HL-60 (cell line): ENCODE measurements at regions not wholly inside any gene's neighbourhood (a gene's known extent, or its start where the extent isn't known, plus 50 kb on each side); places are given as distances from the start of the nearest gene placed in this dataset.

Experiments used
- DNase-seq, 2 experiments: peaks; one replicate each; pipeline ENCODE4 v3.0.0-alpha.2; 2010 to 2020; ENCODE audit warnings: low read depth in 1 of 2, low spot score in 1 of 2
- H3K27ac ChIP-seq: fragments of 250-450 bp; sonication (Bioruptor Pico); replicated peaks from 2 replicates; pipeline ENCODE4 v1.5.1; 2020; ENCODE audit warnings: mild to moderate bottlenecking, moderate library complexity
- H3K27me3 ChIP-seq: fragments of 250-450 bp; sonication (Bioruptor Pico); 2 replicates; pipeline ENCODE4 v1.5.1; 2021; ENCODE audit warnings: mild to moderate bottlenecking, moderate library complexity; ENCODE audit not compliant: insufficient read depth, poor library complexity, severe bottlenecking
- H3K4me3 ChIP-seq: replicated peaks from 2 replicates; pipeline ENCODE4 v1.5.1; 2011; ENCODE audit warnings: mild to moderate bottlenecking, control low read depth, low read length; ENCODE audit not compliant: insufficient read depth
- GABPA ChIP-seq: IDR thresholded peaks from 2 replicates; pipeline ENCODE4 v1.6.1; 2012; ENCODE audit warnings: low read depth
- POLR2AphosphoS5 ChIP-seq: IDR thresholded peaks from 2 replicates; pipeline ENCODE4 v1.6.1; 2012; ENCODE audit warnings: low read depth
- REST ChIP-seq: IDR thresholded peaks from 2 replicates; pipeline ENCODE4 v1.6.1; 2012; ENCODE audit warnings: low read depth; ENCODE audit not compliant: insufficient replicate concordance
- SPI1 ChIP-seq: IDR thresholded peaks from 2 replicates; pipeline ENCODE4 v1.6.1; 2012; ENCODE audit warnings: low read depth, mild to moderate bottlenecking, borderline replicate concordance
- TF ChIP-seq, protein P1 (sequence below): IDR thresholded peaks from one replicate; pipeline ENCODE4 v1.5.1; 2011; ENCODE audit warnings: low read length, control low read depth, inconsistent platforms; ENCODE audit not compliant: insufficient read depth

- no peak overlapping the region for H3K4me3 ChIP-seq
- no peak for DNase-seq
- no peak overlapping the region for H3K27ac ChIP-seq
Observed at GRCh38 chr20:17795003-17795402, 95.2 kb downstream of the BANF2 start.

GRCh38 chr20:17794400-17794799 lies 94.6 kb downstream of the BANF2 start:
- H3K27me3 ChIP-seq, result no peaks in the 10 kb centered on the region
- no peak for TF ChIP-seq SPI1
- no peak for TF ChIP-seq GABPA
- no peak for TF ChIP-seq POLR2AphosphoS5
- TF ChIP-seq, protein P1, sequence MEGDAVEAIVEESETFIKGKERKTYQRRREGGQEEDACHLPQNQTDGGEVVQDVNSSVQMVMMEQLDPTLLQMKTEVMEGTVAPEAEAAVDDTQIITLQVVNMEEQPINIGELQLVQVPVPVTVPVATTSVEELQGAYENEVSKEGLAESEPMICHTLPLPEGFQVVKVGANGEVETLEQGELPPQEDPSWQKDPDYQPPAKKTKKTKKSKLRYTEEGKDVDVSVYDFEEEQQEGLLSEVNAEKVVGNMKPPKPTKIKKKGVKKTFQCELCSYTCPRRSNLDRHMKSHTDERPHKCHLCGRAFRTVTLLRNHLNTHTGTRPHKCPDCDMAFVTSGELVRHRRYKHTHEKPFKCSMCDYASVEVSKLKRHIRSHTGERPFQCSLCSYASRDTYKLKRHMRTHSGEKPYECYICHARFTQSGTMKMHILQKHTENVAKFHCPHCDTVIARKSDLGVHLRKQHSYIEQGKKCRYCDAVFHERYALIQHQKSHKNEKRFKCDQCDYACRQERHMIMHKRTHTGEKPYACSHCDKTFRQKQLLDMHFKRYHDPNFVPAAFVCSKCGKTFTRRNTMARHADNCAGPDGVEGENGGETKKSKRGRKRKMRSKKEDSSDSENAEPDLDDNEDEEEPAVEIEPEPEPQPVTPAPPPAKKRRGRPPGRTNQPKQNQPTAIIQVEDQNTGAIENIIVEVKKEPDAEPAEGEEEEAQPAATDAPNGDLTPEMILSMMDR, result no peak
- TF ChIP-seq REST, result no peak
- H3K4me3 ChIP-seq, result no peak overlapping the region
- DNase-seq, result no peak
- no peak overlapping the region for H3K27ac ChIP-seq

More at GRCh38 chr20:17795003-17795402, 95.2 kb downstream of the BANF2 start:
- TF ChIP-seq POLR2AphosphoS5 (no peak), REST (no peak), GABPA (no peak), SPI1 (no peak)
- TF ChIP-seq, protein P1, result no peak
- H3K27me3 ChIP-seq, result no peaks in the 10 kb centered on the region

DNA sequence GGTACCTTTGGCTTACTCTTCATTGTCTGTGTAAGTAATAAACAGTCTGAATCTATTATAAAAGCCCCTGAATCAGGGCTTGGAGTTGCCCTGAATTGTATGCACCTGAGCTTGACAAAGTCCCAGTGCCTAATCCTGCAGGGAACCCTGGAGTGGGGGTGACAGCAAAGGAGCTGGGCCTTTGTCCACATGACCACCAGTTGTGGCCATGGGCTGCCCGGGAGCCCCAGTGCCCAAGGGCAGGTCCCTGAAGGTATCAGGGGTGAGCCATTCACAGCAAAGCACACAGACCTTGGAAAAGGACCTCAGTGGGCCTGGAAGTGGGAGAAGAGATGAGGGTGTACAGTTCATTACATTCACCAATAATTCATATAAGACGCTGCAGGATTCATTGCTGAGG lies 94.2 kb downstream of the BANF2 start:
- TF ChIP-seq POLR2AphosphoS5, result no peak
- TF ChIP-seq GABPA, result no peak
- no peak for TF ChIP-seq SPI1
- TF ChIP-seq, protein P1, result no peak
- TF ChIP-seq REST, result no peak
- no peaks in the 10 kb centered on the region for H3K27me3 ChIP-seq
- H3K27ac ChIP-seq, result no peak overlapping the region
- no peak overlapping the region for H3K4me3 ChIP-seq
- DNase-seq, result no peak
